ENCODE measurements at regions not wholly inside any gene's neighbourhood (a gene's known extent, or its start where the extent isn't known, plus 50 kb on each side); places are given as distances from the start of the nearest gene placed in this dataset.

DNA sequence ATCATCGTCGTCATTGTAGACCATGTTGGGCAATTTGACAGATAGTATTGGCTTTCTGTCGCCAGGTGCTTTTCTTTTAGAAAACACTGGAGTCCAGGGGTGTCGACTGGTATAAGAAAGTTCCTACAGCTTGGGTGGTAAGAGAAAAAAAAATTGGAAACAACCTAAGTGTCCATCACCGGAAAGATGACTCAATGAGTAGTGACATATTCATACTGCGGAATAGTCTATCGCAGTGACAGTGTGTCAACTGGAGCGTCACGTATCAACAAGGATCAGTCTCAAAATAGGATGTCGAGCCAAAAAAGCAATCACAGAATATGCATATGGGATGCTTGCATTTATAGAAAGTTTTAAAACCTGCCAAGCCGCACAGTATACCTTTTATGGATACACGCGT lies 157.6 kb downstream of the MN1 start:
- Histone ChIP-seq H3K36me3 (ENCODE audit: insufficient read depth, low read length) (no peaks in the 10 kb centered on the region), H3K9me3 (ENCODE audit: control insufficient read depth, insufficient read depth, low read length) (no peaks in the 10 kb centered on the region), H3K4me1 (ENCODE audit: insufficient read depth, low read length) (peaks cover 17% of the 10 kb centered on the region; the same call in 1 of the 2 replicates), H3K9ac (ENCODE audit: low read depth, low read length) (no peak overlapping the region)

DNA sequence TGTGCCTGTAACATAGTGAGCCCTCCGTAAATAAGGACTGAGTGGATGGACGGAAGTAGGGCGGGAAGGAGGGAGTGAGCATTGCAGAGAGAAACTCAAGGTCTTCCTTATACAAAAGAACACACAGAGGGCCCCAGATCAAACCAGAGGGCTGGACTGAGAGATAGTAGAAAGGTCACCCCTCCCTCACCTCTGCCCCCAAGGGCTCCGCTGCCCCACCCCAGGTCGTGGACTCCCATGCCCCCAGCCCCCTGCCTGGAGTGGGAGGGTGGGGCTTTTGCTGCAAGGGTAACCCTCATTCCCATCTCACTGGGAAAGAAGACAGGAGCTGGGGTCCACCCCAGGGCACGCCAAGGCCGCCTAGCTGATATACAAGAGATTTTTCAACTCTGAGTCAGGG lies 157.0 kb downstream of the MN1 start:
- H3K36me3 ChIP-seq (ENCODE audit: insufficient read depth, low read length) = no peaks in the 10 kb centered on the region
- H3K9me3 ChIP-seq (ENCODE audit: control insufficient read depth, insufficient read depth, low read length) = no peaks in the 10 kb centered on the region
- H3K4me1 ChIP-seq (ENCODE audit: insufficient read depth, low read length) = peaks cover 12% of the 10 kb centered on the region; the same call in 1 of the 2 replicates
- H3K9ac ChIP-seq (ENCODE audit: low read depth, low read length) = no peak overlapping the region

DNA sequence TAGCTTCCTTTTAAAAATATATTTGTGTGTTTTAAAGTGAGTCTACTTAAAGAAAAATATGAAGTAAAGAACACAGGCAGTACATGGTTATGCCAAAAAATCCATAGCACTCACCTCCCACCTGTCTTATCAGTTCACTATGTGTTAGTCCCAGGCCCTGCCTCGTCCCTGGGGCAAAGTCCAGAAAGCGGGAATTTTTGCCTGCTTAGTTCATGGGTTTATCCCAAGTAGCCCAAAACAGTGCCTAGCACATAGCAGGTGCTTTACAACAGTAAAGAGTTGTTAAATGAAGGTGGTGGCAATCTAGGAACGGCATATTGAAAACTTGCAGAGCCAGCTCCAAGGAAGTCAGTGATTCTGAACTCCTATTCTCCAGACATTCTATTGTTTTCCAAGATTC lies 154.0 kb downstream of the MN1 start:
- Histone ChIP-seq H3K9me3 (ENCODE audit: control insufficient read depth, insufficient read depth, low read length) (no peaks in the 10 kb centered on the region), H3K4me1 (ENCODE audit: insufficient read depth, low read length) (peaks cover 3% of the 10 kb centered on the region; the same call in 1 of the 2 replicates), H3K36me3 (ENCODE audit: insufficient read depth, low read length) (no peaks in the 10 kb centered on the region), H3K9ac (ENCODE audit: low read depth, low read length) (no peak overlapping the region)

DNA sequence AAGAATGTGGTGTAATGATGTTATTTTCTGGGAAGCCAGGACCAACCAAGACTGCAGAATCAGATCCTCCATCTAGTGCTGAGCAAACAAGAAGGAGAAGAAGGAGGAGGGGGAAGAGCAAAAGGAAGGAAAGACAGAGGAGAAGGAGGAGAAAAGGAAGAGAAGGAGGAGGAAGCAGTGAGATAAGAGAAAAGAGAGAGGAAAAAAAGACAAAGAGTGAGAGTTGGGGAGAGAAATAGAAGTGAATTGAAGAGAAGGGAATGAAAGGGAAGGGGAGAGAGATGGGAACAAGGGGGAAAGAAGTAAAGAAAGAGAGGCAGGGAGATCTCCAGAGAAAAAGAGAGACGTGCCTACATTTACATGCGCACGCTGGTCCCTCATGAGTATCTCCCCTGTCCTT lies 153.5 kb downstream of the MN1 start:
- no peak overlapping the region for H3K9ac ChIP-seq (ENCODE audit: low read depth, low read length)
- peaks cover 3% of the 10 kb centered on the region; the same call in 1 of the 2 replicates for H3K4me1 ChIP-seq (ENCODE audit: insufficient read depth, low read length)

DNA sequence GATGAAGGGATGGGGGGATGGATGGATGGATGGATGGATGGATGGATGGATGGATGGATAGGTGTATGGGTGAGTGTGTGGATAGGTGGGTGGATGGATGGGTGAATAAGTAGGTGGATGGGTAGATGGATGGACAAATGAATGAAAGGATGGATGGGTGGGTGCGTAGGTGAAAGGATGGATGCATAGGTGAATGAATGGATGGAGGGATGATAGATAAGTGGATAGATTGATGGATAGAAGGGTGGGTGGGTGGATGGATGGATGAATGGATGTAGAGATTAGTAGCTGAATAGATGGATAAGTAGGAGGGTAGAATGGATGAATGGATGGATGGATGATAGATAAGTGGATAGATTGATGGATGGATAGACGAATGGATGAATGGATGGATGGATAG lies 152.7 kb downstream of the MN1 start:
- Histone ChIP-seq H3K9me3 (ENCODE audit: control insufficient read depth, insufficient read depth, low read length) (no peaks in the 10 kb centered on the region), H3K4me1 (ENCODE audit: insufficient read depth, low read length) (peaks cover 3% of the 10 kb centered on the region; the same call in 1 of the 2 replicates), H3K36me3 (ENCODE audit: insufficient read depth, low read length) (no peaks in the 10 kb centered on the region), H3K9ac (ENCODE audit: low read depth, low read length) (no peak overlapping the region)

More for the DNA sequence above, 153.5 kb downstream of the MN1 start:
- Histone ChIP-seq H3K9me3 (ENCODE audit: control insufficient read depth, insufficient read depth, low read length) (no peaks in the 10 kb centered on the region), H3K36me3 (ENCODE audit: insufficient read depth, low read length) (no peaks in the 10 kb centered on the region)

DNA sequence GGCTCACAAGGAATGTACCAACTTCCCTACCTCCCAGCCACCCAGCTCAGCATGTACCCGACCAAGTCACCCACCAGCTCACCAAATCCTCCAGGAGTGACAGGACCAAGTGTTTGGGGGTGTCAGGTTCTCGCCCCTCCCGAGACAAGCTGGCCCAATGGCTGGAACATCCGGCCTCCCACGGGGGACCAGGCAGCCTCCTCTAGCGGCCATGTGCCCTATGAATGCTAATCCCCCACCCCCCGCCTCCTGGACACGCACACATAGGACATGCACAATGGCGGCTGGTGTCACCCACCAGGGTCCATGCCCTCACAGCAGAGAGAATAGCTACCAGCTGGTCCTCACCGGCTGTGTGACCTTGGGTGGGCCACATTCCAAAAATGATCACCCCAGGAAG lies 151.0 kb downstream of the MN1 start:
- no peak overlapping the region for H3K9ac ChIP-seq (ENCODE audit: low read depth, low read length)
- no peaks in the 10 kb centered on the region for H3K36me3 ChIP-seq (ENCODE audit: insufficient read depth, low read length)
- peaks cover 4% of the 10 kb centered on the region for H3K4me1 ChIP-seq (ENCODE audit: insufficient read depth, low read length)
- H3K9me3 ChIP-seq (ENCODE audit: control insufficient read depth, insufficient read depth, low read length) = no peaks in the 10 kb centered on the region

DNA sequence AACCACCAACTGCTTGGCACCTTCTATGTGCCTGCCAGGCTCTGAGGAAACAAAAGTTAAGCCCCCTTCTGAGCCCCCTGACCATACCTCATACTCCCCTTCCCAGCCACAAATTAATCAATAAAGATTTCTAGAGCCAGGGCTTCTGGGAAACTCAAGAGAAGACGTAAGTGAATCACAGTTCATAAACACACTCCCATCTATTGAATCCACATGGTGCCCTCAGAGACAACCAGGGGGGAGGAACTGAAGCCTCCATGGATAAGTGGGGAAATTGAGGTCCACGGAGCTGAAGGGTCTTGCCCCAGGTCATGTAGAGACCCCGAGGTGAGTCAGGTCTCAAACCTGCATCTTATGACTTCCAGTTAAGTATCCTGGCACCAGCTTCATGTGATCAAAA lies 150.6 kb downstream of the MN1 start:
- H3K9me3 ChIP-seq (ENCODE audit: control insufficient read depth, insufficient read depth, low read length) = no peaks in the 10 kb centered on the region
- no peaks in the 10 kb centered on the region for H3K36me3 ChIP-seq (ENCODE audit: insufficient read depth, low read length)
- no peak overlapping the region for H3K9ac ChIP-seq (ENCODE audit: low read depth, low read length)
- peaks cover 4% of the 10 kb centered on the region for H3K4me1 ChIP-seq (ENCODE audit: insufficient read depth, low read length)

DNA sequence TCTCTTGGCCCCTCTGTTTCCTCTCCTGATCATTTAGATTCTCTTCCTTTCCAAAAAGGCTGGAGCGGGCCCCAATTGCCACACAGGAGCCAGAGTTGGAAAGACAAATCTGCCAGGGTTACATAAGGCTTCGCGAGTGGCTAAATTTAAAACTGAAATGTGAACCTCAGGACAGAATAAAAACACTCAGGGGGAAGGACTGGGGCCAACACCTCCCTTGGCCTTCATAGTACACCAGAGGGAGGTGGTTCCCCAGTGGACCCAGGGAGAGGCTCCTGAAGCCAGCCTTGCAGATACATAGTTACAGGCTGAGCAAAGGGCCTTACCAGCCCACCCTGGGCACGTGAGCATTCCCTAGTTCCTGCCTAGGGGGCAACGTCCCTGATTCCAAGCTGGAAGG lies 150.1 kb downstream of the MN1 start:
- Histone ChIP-seq H3K36me3 (ENCODE audit: insufficient read depth, low read length) (no peaks in the 10 kb centered on the region), H3K9ac (ENCODE audit: low read depth, low read length) (no peak overlapping the region), H3K9me3 (ENCODE audit: control insufficient read depth, insufficient read depth, low read length) (no peaks in the 10 kb centered on the region), H3K4me1 (ENCODE audit: insufficient read depth, low read length) (peaks cover 4% of the 10 kb centered on the region)

DNA sequence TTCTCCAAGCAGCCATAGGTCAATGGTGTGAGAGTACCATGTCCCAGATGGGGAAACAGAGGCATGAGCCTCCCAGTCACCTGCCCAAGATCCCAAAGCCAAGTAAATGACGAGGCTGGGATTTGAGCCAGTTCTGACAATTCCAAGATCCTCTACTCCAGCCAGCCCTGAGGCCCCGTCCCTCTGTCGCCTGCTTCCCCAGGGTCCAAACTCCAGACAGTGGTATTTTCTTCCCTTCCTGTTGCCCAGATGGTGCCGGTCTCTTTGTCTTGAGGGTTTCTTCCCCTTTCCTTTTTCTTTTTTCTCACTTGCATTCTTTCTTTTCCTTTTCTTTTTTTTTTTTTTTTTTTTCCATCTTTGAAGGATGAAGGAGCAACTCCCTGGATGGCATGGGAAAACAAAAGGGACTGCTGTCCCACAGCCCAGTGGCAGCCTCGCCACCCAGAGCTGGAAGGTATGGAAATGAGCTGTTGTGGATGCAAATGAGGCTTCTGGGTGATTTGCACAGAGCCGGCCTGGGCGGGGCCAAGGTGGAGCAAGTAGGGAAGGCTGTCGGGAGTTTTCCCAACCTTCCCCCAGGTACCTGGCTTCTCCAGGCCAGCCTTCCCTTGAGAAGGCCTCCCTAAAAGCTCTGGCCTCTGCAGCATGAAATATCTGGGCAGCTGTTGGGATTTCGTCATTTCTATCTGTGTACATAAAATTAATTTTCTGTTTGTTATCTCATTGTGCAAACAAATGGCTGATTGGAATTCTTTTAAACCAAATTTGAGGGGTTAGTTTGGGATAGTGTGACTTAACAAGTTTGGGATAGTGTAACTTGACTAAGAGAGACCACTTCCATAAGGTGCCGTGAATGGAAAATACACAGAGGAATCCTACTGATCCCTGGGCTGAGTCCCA lies 146.8 kb downstream of the MN1 start:
- Histone ChIP-seq H3K9ac (ENCODE audit: low read depth, low read length) (no peak overlapping the region), H3K9me3 (ENCODE audit: control insufficient read depth, insufficient read depth, low read length) (no peaks in the 10 kb centered on the region), H3K36me3 (ENCODE audit: insufficient read depth, low read length) (no peaks in the 10 kb centered on the region), H3K4me1 (ENCODE audit: insufficient read depth, low read length) (peaks cover 11% of the 10 kb centered on the region)

DNA sequence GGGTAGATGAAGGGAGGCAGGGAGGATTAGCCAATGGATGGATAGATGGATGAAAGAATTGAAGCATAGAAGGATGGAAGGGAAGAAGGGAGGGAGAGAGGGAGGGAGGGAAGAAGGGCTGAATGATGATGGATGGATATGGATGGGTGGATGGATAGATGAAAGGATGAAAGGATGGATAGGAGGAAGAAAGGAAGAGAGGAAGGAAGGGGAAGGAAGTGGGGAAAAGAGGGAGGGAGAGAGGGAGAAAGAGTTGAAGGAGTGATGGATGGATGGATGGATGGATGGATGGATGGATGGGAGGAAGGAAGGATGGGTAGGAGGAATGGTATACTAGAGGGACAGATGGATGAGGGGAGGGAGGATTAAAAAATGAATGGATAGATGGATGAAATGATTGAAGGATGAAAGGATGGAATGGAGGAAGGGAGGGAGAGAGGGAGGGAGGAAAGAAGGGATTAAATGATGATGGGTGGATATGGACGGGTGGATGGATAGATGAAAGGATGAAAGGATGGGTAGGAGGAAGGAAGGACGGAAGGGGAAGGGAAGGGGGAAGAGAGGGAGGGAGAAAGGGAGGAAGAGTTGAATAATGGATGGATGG lies 145.9 kb downstream of the MN1 start:
- Histone ChIP-seq H3K9me3 (ENCODE audit: control insufficient read depth, insufficient read depth, low read length) (no peaks in the 10 kb centered on the region), H3K9ac (ENCODE audit: low read depth, low read length) (no peak overlapping the region), H3K36me3 (ENCODE audit: insufficient read depth, low read length) (no peaks in the 10 kb centered on the region), H3K4me1 (ENCODE audit: insufficient read depth, low read length) (peaks cover 11% of the 10 kb centered on the region)

DNA sequence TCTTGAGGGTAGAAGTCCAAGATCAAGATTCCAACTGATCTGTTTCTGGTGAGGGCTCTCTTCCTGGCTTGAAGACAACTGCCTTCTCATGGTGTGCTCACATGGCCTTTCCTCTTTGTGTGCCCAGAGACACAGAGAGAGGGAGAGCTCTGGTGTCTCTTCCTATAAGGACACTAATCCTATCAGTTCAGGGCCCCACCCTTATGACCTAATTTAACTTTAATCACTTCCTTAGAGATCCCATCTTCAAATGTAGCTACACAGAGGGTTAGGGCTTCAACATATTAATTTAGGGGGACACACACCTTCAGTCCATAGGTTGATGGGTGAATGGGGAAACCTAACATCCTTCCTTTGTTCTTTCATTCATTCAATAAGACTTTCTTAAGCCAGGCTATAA lies 144.6 kb downstream of the MN1 start:
- Histone ChIP-seq H3K9ac (ENCODE audit: low read depth, low read length) (no peak overlapping the region), H3K4me1 (ENCODE audit: insufficient read depth, low read length) (peaks cover 11% of the 10 kb centered on the region), H3K36me3 (ENCODE audit: insufficient read depth, low read length) (no peaks in the 10 kb centered on the region), H3K9me3 (ENCODE audit: control insufficient read depth, insufficient read depth, low read length) (no peaks in the 10 kb centered on the region)

DNA sequence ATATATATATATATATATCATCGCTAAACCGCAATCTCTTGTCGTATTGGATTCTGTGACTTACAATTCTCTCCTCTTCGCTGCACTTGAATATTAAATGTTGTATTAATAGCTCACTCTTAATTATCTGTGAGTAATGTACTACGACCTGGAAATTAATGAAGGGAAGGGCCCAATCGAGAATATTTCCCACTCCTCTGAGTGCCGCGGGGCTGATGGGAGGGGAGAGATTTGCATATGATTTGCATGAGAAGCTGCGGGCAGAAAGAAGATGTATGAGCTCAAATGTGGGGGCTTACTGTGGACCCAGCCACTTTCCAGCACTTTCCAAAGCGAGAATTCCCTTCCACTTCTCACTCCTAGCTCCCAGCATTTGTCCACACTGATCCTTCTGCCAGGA lies 141.2 kb downstream of the MN1 start:
- Histone ChIP-seq H3K36me3 (ENCODE audit: insufficient read depth, low read length) (no peaks in the 10 kb centered on the region), H3K9ac (ENCODE audit: low read depth, low read length) (no peak overlapping the region), H3K4me1 (ENCODE audit: insufficient read depth, low read length) (peaks cover 7% of the 10 kb centered on the region), H3K9me3 (ENCODE audit: control insufficient read depth, insufficient read depth, low read length) (no peaks in the 10 kb centered on the region)

DNA sequence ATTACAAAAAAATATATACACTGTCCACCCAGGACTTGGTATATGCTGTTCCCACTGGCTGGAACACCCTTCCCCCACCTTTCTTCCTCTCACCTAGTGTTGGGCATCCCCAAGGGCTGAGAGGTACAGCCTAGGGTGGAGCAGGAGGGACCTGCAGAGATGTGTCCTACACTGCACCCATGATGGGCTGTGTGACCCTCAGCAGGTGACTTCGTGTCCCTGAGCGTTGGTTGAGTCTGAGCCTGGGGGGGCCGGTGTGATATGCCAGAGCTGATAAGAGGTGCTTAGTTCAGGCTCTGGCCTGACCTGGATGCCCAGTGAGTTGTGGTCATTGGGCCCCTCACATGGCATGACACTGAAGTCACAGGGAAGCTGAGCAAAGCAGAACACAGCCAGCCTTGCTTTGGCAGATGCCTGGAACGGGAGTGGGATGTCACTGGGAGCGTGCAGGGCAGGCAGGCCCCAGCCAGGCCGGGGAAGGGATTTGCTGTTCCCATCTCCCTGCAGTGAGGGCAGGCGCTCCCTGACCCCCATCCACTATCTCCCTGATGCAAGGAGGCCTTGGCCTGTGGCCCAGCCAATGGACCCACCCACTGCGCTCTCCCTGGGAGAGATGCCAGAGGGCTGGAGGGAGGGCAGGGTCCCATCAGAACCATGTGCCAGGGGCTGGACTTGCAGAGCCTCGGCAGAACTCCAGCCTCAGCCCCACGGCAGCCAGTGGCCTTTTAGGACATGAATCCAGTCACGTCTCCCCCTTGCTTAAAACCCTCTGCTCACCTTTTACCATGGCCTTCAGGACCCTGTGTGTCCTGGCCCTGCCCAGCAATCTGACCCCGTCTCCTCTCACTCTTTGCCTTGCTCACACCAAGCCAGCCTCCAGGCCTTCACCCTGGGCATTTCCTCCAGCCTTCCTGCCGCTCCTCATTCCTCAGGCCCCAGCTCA lies 138.9 kb downstream of the MN1 start:
- Histone ChIP-seq H3K36me3 (ENCODE audit: insufficient read depth, low read length) (no peaks in the 10 kb centered on the region), H3K9ac (ENCODE audit: low read depth, low read length) (no peak overlapping the region), H3K9me3 (ENCODE audit: control insufficient read depth, insufficient read depth, low read length) (peaks cover 3% of the 10 kb centered on the region; the same call in 1 of the 2 replicates), H3K4me1 (ENCODE audit: insufficient read depth, low read length) (peaks cover 2% of the 10 kb centered on the region)

DNA sequence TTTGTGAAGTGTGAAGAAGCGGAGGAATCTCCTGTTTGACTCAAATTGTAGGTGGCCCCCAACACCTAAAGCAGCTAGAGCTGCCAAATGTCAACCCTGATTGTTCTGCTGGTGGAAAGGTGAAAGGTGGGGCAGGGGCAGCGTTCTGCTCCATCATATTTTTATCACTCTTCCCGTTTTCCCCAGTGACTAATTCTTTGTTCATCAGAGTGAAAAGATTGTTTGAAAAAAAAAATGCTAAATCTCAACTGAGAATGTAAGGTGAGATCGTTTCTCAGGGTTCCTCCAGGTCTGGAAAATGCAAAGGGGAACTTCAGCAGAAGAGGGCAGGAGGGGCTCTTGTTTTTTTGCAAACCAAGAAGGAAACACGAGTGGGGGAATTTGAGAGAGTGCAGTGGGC lies 137.7 kb downstream of the MN1 start:
- H3K9ac ChIP-seq (ENCODE audit: low read depth, low read length) = no peak overlapping the region
- no peaks in the 10 kb centered on the region for H3K36me3 ChIP-seq (ENCODE audit: insufficient read depth, low read length)
- H3K4me1 ChIP-seq (ENCODE audit: insufficient read depth, low read length) = no peaks in the 10 kb centered on the region; the same call in 1 of the 2 replicates
- peaks cover 3% of the 10 kb centered on the region; the same call in 1 of the 2 replicates for H3K9me3 ChIP-seq (ENCODE audit: control insufficient read depth, insufficient read depth, low read length)
